ENCODE measurements at regions not wholly inside any gene's neighbourhood (a gene's known extent, or its start where the extent isn't known, plus 50 kb on each side); places are given as distances from the start of the nearest gene placed in this dataset.

GRCh38 chr5:115377468-115378217, 81.2 kb upstream of the CCDC112 start:
- H3K4me3 ChIP-seq (ENCODE audit: low read depth, low read length, poor library complexity, severe bottlenecking): no peak overlapping the region
- no peaks in the 10 kb centered on the region for H3K4me1 ChIP-seq (ENCODE audit: insufficient read depth, low read length, poor library complexity, severe bottlenecking)
- intact Hi-C loops (cut with micrococcal nuclease; ENCODE audit: unreplicated experiment): no loop called here
- no peaks in the 10 kb centered on the region for H3K27me3 ChIP-seq (replicated peaks; ENCODE audit: insufficient read depth, low read depth, low read length, poor library complexity)
- no TSS peak for BruUV-seq (replicated peaks)
- no peaks in the 10 kb centered on the region for H3K36me3 ChIP-seq (ENCODE audit: insufficient read depth, low read length, poor library complexity, severe bottlenecking)
- ChIA-PET CTCF (interaction anchor here (0.7 kb wide), 1 partner anchor 197 kb away, joined by 4 read pairs; no protein-coding TSS in a partner anchor), POLR2A (ENCODE audit: low non-redundant PET) (no interaction called here)
- TF ChIP-seq EZH2 (IDR thresholded peaks at IDR 0.05; ENCODE audit: borderline replicate concordance, low read depth, low read length, poor library complexity, severe bottlenecking): no peak
- no peak for TF ChIP-seq CTCF (conservative IDR thresholded peaks at IDR 0.05; ENCODE audit: low read depth, low read length)
- no peak overlapping the region for H3K27ac ChIP-seq (ENCODE audit: low read depth, low read length, poor library complexity, severe bottlenecking)
- H3K9me3 ChIP-seq (ENCODE audit: low read depth, low read length, poor library complexity, severe bottlenecking): no peaks in the 10 kb centered on the region
- peak; percentile 16 for DNase-seq (ENCODE audit: low spot score)

DNA sequence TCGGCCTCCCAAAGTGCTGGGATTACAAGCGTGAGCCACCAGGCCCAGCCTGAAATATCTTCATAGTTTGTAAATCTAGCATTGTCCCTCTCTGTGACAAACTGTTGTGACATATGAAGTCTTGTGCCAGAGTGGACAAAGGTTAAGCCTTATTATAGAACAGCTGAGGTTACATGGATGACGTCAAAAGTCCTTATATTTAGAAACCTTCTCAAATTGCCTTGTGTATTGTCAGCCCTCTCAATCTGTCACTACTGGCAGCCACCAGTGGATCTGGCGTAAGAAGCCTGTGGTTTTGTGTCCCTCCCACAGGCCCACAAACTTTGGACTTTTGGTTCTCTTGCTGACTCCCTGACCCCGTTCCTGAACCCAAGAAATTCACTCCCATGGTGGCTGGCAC, 79.4 kb upstream of the CCDC112 start:
- H3K36me3 ChIP-seq (ENCODE audit: insufficient read depth, low read length, poor library complexity, severe bottlenecking): no peaks in the 10 kb centered on the region
- intact Hi-C loops (cut with micrococcal nuclease; ENCODE audit: unreplicated experiment): no loop called here
- no peaks in the 10 kb centered on the region for H3K4me1 ChIP-seq (ENCODE audit: insufficient read depth, low read length, poor library complexity, severe bottlenecking)
- ChIA-PET CTCF (no interaction called here), POLR2A (ENCODE audit: low non-redundant PET) (no interaction called here)
- no peak for TF ChIP-seq EZH2 (IDR thresholded peaks at IDR 0.05; ENCODE audit: borderline replicate concordance, low read depth, low read length, poor library complexity, severe bottlenecking)
- no peak for TF ChIP-seq CTCF (conservative IDR thresholded peaks at IDR 0.05; ENCODE audit: low read depth, low read length)
- BruUV-seq (replicated peaks): no TSS peak
- H3K4me3 ChIP-seq (ENCODE audit: low read depth, low read length, poor library complexity, severe bottlenecking): no peak overlapping the region
- no peaks in the 10 kb centered on the region for H3K27me3 ChIP-seq (replicated peaks; ENCODE audit: insufficient read depth, low read depth, low read length, poor library complexity)
- no peaks in the 10 kb centered on the region for H3K9me3 ChIP-seq (ENCODE audit: low read depth, low read length, poor library complexity, severe bottlenecking)
- DNase-seq (ENCODE audit: low spot score): no peak
- no peak overlapping the region for H3K27ac ChIP-seq (ENCODE audit: low read depth, low read length, poor library complexity, severe bottlenecking)

- no peak for DNase-seq (ENCODE audit: low spot score)
- Histone ChIP-seq H3K9me3 (ENCODE audit: low read depth, low read length, poor library complexity, severe bottlenecking) (no peaks in the 10 kb centered on the region), H3K4me3 (ENCODE audit: low read depth, low read length, poor library complexity, severe bottlenecking) (no peak overlapping the region), H3K27me3 (replicated peaks; ENCODE audit: insufficient read depth, low read depth, low read length, poor library complexity) (no peaks in the 10 kb centered on the region), H3K36me3 (ENCODE audit: insufficient read depth, low read length, poor library complexity, severe bottlenecking) (no peaks in the 10 kb centered on the region), H3K4me1 (ENCODE audit: insufficient read depth, low read length, poor library complexity, severe bottlenecking) (no peaks in the 10 kb centered on the region), H3K27ac (ENCODE audit: low read depth, low read length, poor library complexity, severe bottlenecking) (no peak overlapping the region)
- TF ChIP-seq CTCF (conservative IDR thresholded peaks at IDR 0.05; ENCODE audit: low read depth, low read length) (no peak), EZH2 (IDR thresholded peaks at IDR 0.05; ENCODE audit: borderline replicate concordance, low read depth, low read length, poor library complexity, severe bottlenecking) (no peak)
- intact Hi-C loops (cut with micrococcal nuclease; ENCODE audit: unreplicated experiment): no loop called here
- POLR2A ChIA-PET (ENCODE audit: low non-redundant PET): no interaction called here
- BruUV-seq (replicated peaks): no TSS peak
- CTCF ChIA-PET: no interaction called here
These were observed 77.8 kb upstream of the CCDC112 start for GRCh38 chr5:115374057-115374775.
